Dermis blood vessel endothelial cell (primary cell): ENCODE measurements at regions not wholly inside any gene's neighbourhood (a gene's known extent, or its start where the extent isn't known, plus 50 kb on each side); places are given as distances from the start of the nearest gene placed in this dataset.

Experiments
- DNase-seq: peaks from one replicate; pipeline ENCODE4 v3.0.0; 2010

DNA sequence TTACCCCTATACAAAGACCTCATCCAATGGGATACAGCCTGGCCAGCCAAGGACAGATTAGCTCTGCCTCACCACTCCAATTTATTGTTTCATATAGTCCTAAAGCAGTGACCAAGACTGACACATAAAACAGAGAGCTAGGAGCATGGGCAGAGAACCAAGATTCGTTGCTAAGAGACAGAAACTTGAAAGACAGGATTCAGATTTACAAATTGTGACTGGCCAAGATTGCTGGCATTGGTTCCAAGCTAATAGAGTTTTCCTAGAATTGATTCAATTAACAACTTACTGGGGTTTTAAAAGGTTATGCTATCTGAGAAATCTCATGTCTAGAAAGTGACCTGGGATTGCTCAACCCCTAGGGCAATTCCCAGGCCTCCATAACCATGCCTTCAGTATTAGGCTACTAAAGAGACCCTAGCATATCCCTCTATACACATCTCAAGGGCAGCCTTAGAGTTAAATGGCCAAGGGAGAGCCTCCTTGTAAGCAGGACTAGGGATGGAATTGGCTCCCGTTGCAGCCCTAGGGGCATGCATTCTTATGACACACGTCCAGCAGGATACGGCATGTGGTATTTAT, 75.6 kb downstream of the ICOS start:
- peak; percentile 36 for DNase-seq

GRCh38 chr2:204015118-204015843, 78.7 kb downstream of the ICOS start:
- DNase-seq, result no peak

DNA sequence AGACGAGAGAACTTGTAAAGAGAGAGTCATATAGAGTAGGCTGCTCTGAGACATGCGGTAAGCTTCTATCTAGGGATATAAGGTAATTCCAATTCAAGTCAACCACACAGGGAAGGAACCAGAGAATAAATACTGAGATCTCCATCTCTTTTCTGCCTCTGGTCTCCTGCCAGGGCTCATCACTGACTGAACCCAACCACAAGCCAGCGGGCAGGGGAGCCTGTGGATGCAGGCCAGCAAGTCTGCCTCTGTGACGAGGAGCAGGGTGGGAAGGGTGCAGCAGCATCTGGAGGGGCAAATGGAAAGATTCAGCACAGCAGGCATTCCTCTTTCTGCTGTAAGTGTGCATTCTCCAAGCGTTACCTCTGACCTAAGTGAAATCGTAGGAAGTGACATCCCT, 82.2 kb downstream of the ICOS start:
- DNase-seq, result no peak

- DNase-seq, result peak; percentile 20
Observed at GRCh38 chr2:204019572-204020501, 83.3 kb downstream of the ICOS start.

DNA sequence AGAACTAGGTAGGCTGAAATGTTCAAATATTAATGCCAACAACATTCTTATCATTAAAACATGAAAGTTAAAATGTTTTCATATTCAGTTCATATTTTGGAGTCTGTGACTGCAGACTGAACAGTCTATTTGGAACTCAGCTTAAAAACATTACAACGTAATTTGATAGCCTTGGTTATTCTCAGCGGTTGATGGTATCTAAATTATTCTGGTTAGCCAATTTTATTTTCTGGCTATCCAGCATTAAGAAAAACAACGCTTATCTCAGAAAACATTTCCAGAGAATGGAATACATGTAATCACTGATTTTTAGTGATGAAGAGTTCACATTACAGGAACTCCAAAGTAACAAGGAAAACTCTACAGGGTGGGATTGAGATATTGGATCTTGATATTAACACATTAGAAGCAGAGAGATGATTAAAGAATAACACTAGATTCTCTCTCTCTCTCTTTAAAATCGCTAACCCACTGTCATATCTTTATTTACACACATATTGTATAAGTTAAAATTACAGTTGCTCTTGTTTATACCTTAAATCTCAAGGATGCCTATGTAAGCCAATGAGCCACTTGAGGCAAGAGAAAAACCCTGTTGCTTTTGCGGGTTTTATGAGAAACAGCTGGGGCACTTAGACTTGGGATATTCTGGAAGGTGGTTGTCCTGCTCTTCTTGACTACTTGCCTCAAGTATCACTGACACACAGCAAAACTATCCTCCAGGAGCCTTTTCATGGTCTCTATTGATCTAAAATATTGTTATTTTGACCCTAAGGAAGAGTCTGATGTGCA, 84.9 kb downstream of the ICOS start:
- no peak for DNase-seq

- no peak for DNase-seq
Observed at GRCh38 chr2:204022550-204022949, 86.0 kb downstream of the ICOS start.

DNA sequence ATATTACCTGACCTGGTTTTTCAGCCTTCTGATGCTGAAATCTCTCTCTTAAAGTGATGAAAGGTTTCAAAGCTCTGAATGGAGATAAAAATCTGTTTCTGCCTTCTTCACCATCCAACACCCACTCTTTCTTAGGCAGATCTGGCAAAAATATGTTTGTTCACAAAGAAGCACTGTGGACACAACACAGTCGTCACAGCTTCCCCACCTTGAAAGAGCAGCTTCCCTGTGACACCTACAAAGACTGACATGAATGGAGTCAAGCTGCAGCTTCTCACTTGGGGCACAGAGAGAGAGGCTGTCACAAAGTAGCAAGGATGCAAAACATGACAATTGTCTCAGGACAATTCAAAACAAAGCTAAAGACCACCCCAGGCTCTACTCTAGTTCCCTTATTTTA, 86.5 kb downstream of the ICOS start:
- DNase-seq, result no peak

GRCh38 chr2:204024503-204024902, 87.9 kb downstream of the ICOS start:
- peak; percentile 81 for DNase-seq

GRCh38 chr2:204024906-204025475, 88.4 kb downstream of the ICOS start:
- DNase-seq, result peak; percentile 13

GRCh38 chr2:204026294-204026693, 89.7 kb downstream of the ICOS start:
- no peak for DNase-seq

- peak; percentile 89 for DNase-seq
Observed at GRCh38 chr2:204027091-204027490, 90.5 kb downstream of the ICOS start.

- DNase-seq, result no peak
Observed at GRCh38 chr2:204030322-204030721, 93.8 kb downstream of the ICOS start.

DNA sequence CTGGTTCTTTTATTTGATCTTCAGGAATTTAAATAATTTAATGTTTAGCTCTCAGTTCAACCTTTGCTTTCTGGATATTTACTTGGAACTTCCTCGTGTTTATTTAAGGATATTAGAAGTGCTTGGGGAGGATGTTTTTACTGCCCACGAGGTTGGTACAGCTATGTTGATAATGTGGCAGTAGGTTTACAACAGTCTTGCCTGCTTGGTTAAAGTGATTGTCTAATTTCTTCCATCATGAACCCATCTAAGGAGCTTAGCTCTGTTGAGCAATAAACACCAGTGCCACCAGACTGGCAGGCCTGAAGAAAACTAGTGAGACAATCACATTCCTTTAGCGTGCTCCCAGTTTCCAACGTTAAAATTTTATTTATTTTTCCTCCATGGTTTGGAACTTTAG, 94.5 kb downstream of the ICOS start:
- DNase-seq, result no peak

DNA sequence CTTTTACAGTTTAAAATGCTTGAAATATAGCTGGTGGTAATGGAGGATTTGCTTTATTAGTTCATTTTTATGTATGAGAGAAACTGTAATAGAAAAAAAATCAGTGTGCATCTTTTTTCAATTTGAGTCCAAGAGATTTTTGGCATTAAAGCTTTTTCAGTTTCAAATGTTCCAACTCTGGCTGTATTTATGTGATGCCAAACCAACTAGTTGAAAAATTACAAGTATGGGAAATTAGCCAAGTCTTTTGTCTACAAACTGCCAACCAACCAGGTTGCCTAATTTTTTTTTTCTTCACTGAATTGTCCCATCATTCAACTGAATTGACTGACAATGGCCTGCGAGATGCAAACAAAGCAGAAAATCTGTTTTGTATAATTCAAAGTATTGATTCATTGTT, 95.7 kb downstream of the ICOS start:
- no peak for DNase-seq

DNA sequence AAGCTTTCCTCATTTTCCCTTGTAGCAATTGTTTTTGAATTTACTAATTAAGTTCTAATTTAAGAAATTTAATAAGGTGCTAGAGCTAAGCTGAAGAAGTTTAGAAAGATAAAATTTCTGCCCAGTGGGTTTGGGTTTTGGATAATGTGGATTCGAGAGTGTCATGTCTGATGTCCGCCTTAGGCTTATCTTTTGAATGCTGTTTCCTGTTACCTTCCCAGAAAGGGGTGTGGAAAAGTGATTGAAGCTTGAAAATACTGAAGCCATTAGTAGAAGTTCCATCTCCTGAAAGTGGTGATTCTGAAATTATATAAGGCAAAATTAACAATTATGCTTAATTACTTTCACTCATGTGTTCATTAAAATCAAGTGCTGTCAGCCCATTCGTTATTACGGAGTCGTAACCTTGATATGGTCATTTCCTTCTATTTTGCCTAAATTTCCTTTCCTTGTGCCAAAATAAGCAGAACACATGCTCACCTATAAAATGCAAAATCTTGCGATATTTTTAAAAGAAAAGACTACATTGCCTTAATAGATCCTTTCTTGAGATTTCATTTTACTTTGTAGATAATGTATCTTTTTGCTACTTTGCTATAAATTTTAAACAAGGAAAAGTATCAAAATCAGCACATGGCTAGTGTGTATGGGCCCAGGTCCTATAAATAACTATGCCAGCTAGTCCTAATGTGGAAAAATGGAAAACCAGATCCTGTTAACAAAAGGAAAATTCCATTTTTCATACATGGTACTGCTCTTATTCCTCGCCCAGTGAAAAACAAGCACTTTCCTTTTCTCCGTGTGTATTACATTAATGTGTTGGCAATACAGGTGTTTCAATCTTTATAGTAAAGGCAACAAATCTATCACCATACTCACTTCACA, 97.3 kb downstream of the ICOS start:
- DNase-seq, result peak; percentile 29

- DNase-seq, result no peak
Observed at GRCh38 chr2:204036706-204037105, 100.1 kb downstream of the ICOS start.

DNA sequence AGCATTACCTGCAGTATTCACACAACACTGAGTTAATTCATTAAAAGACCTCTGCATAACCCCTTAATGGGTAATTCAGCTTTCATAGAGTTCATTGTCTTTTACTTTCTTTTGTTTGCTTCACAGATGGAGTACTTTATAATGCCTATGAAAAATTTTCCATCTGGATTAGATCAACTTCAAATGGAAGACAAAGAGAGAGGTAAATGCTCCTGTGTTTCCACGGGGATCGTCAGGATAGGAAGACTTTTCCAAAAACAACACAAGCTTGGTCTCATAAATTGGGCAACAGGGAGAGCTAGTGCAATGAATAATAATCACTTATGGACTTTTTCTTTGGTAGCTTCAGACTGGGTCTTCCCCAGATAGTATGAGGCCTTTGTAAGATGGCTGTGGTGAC, 100.7 kb downstream of the ICOS start:
- no peak for DNase-seq

DNA sequence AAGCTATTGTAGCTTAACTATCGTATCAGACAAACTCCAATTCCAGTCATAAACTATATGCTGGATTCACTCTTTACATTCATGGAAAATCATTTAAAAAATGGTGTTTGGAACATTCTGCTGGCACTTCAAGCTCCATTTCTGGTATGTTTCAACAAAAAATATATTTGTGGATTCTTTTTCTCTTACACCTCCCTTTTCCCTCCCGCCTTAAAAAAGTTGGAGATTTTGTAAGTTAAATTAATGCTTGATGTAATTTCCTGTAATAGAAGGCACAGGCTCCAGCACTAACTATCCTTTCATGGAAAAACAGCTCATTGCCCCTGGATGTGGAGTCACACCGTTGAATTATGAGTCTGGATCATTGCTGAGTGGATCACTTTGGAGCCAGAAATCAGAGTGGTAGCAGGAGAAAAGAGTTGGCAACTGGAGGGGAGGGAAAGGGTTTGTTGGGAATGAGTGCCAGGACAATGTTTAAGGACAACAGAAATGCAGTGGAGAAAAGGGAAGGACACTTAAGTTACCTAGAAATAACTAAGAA, 102.8 kb downstream of the ICOS start:
- no peak for DNase-seq

DNA sequence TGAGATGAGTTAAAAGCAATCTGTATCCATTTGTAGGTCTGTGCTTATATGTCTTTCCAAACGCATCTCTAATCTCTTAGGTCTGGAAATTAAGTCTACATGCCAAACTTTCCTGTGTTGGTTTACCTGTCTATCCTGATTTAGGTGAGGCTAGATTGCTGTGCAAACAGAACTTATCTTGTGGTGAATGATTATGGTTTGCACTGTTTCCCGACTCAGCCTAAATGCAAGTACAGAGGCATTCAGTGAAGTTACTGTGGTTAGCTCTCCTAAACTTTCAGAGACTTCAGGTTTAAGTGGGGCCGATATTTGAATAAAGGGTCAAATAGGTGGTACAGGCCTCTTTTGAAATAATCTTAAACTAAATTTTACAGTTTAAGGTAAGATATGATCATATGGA, 103.5 kb downstream of the ICOS start:
- no peak for DNase-seq

- DNase-seq, result no peak
Observed at GRCh38 chr2:204042401-204042800, 105.8 kb downstream of the ICOS start.

- no peak for DNase-seq
Observed at GRCh38 chr2:204046145-204046544, 109.6 kb downstream of the ICOS start.
